Parathyroid adenoma (tissue), 2 donors: ENCODE measurements at regions not wholly inside any gene's neighbourhood (a gene's known extent, or its start where the extent isn't known, plus 50 kb on each side); places are given as distances from the start of the nearest gene placed in this dataset.

Experiments
- H2AFZ ChIP-seq: fragments of 300-600 bp; sonication (generic); one replicate; pipeline ENCODE4 v1.7.0; 2017; ENCODE audit warnings: antibody characterized with exemption, mild to moderate bottlenecking
- H3K27ac ChIP-seq: fragments of 300-600 bp; sonication (generic); one replicate; pipeline ENCODE4 v1.7.0; 2017
- H3K27me3 ChIP-seq: fragments of 300-600 bp; sonication (generic); one replicate; pipeline ENCODE4 v1.7.0; 2017; ENCODE audit warnings: low read length; ENCODE audit not compliant: control insufficient read depth, insufficient read depth
- H3K36me3 ChIP-seq: fragments of 300-600 bp; sonication (generic); one replicate; pipeline ENCODE4 v1.7.0; 2017; ENCODE audit warnings: low read length; ENCODE audit not compliant: control insufficient read depth, insufficient read depth
- H3K4me1 ChIP-seq: fragments of 300-600 bp; sonication (generic); one replicate; pipeline ENCODE4 v1.7.0; 2017; ENCODE audit warnings: control low read depth
- H3K4me2 ChIP-seq: fragments of 300-600 bp; sonication (generic); one replicate; pipeline ENCODE4 v1.7.0; 2017; ENCODE audit warnings: low read length
- H3K4me3 ChIP-seq: fragments of 300-600 bp; sonication (generic); one replicate; pipeline ENCODE4 v1.7.0; 2017; ENCODE audit warnings: low read depth, low read length
- H3K79me2 ChIP-seq: fragments of 300-600 bp; sonication (generic); one replicate; pipeline ENCODE4 v1.7.0; 2017; ENCODE audit warnings: control low read depth
- H3K9ac ChIP-seq: fragments of 300-600 bp; sonication (generic); one replicate; pipeline ENCODE4 v1.7.0; 2017; ENCODE audit warnings: mild to moderate bottlenecking
- H3K9me3 ChIP-seq: fragments of 300-600 bp; sonication (generic); one replicate; pipeline ENCODE4 v1.7.0; 2017; ENCODE audit warnings: low read length; ENCODE audit not compliant: control insufficient read depth
- CTCF ChIP-seq: fragments of 300-600 bp; sonication (generic); IDR thresholded peaks from one replicate; pipeline ENCODE4 v1.7.0; 2017; ENCODE audit warnings: antibody characterized with exemption, mild to moderate bottlenecking
- donor health status: primary hyperparathyroidism.

- Histone ChIP-seq H3K79me2 (no peaks in the 10 kb centered on the region), H3K9ac (no peak overlapping the region), H2AFZ (no peak overlapping the region), H3K9me3 (no peaks in the 10 kb centered on the region), H3K4me1 (no peaks in the 10 kb centered on the region), H3K27me3 (no peaks in the 10 kb centered on the region), H3K27ac (no peak overlapping the region), H3K4me2 (no peak overlapping the region), H3K36me3 (no peaks in the 10 kb centered on the region), H3K4me3 (no peak overlapping the region)
- no peak for TF ChIP-seq CTCF
Measured at GRCh38 chr13:30824651-30825050, 81.4 kb upstream of the MEDAG start.

GRCh38 chr13:30826911-30827577 lies 79.0 kb upstream of the MEDAG start:
- no peaks in the 10 kb centered on the region for H3K36me3 ChIP-seq
- TF ChIP-seq CTCF: no peak
- no peak overlapping the region for H3K9ac ChIP-seq
- no peak overlapping the region for H3K4me3 ChIP-seq
- H3K27me3 ChIP-seq: no peaks in the 10 kb centered on the region
- H3K4me1 ChIP-seq: no peaks in the 10 kb centered on the region
- no peak overlapping the region for H3K27ac ChIP-seq
- H3K9me3 ChIP-seq: no peaks in the 10 kb centered on the region
- H2AFZ ChIP-seq: no peak overlapping the region
- H3K79me2 ChIP-seq: no peaks in the 10 kb centered on the region
- no peak overlapping the region for H3K4me2 ChIP-seq

DNA sequence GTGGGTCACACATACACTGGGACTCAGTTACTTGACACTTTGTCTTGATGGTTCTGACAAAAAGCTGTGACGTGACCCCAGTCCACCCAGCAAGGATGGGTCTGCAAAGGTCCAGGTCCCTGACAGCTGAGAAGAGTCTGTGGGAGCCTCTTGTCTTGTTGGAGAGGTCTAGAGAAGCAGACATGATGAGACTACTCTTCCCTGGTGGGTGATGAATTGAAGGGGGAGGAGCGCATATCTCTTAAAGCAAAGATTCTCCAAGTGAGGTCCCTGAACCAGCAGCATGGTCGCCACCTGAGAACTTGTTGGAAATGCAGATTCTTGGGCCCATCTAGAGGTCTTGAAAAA lies 78.5 kb upstream of the MEDAG start:
- no peak for TF ChIP-seq CTCF
- no peak overlapping the region for H3K4me3 ChIP-seq
- H3K27me3 ChIP-seq: no peaks in the 10 kb centered on the region
- no peak overlapping the region for H3K9ac ChIP-seq
- no peaks in the 10 kb centered on the region for H3K79me2 ChIP-seq
- no peak overlapping the region for H3K27ac ChIP-seq
- no peak overlapping the region for H3K4me2 ChIP-seq
- H3K36me3 ChIP-seq: no peaks in the 10 kb centered on the region
- no peaks in the 10 kb centered on the region for H3K4me1 ChIP-seq
- H3K9me3 ChIP-seq: no peaks in the 10 kb centered on the region
- H2AFZ ChIP-seq: no peak overlapping the region

- no peaks in the 10 kb centered on the region for H3K4me1 ChIP-seq
- TF ChIP-seq CTCF: no peak
- no peak overlapping the region for H3K4me2 ChIP-seq
- no peak overlapping the region for H2AFZ ChIP-seq
- H3K79me2 ChIP-seq: no peaks in the 10 kb centered on the region
- H3K4me3 ChIP-seq: no peak overlapping the region
- H3K27ac ChIP-seq: no peak overlapping the region
- H3K36me3 ChIP-seq: no peaks in the 10 kb centered on the region
- no peaks in the 10 kb centered on the region for H3K9me3 ChIP-seq
- H3K9ac ChIP-seq: no peak overlapping the region
- no peaks in the 10 kb centered on the region for H3K27me3 ChIP-seq
Measured at GRCh38 chr13:30829145-30829832, 76.8 kb upstream of the MEDAG start.
